ENCODE measurements at regions not wholly inside any gene's neighbourhood (a gene's known extent, or its start where the extent isn't known, plus 50 kb on each side); places are given as distances from the start of the nearest gene placed in this dataset.

- TF ChIP-seq REST (IDR thresholded peaks at IDR 0.05; ENCODE audit: insufficient replicate concordance, low read depth): no peak
- no peak for TF ChIP-seq SPI1 (IDR thresholded peaks at IDR 0.05; ENCODE audit: borderline replicate concordance, low read depth)
- no peak for TF ChIP-seq POLR2AphosphoS5 (IDR thresholded peaks at IDR 0.05; ENCODE audit: low read depth)
- TF ChIP-seq, protein P1, sequence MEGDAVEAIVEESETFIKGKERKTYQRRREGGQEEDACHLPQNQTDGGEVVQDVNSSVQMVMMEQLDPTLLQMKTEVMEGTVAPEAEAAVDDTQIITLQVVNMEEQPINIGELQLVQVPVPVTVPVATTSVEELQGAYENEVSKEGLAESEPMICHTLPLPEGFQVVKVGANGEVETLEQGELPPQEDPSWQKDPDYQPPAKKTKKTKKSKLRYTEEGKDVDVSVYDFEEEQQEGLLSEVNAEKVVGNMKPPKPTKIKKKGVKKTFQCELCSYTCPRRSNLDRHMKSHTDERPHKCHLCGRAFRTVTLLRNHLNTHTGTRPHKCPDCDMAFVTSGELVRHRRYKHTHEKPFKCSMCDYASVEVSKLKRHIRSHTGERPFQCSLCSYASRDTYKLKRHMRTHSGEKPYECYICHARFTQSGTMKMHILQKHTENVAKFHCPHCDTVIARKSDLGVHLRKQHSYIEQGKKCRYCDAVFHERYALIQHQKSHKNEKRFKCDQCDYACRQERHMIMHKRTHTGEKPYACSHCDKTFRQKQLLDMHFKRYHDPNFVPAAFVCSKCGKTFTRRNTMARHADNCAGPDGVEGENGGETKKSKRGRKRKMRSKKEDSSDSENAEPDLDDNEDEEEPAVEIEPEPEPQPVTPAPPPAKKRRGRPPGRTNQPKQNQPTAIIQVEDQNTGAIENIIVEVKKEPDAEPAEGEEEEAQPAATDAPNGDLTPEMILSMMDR (IDR thresholded peaks at IDR 0.05; ENCODE audit: insufficient read depth, low read length): no peak
- no peak for TF ChIP-seq GABPA (IDR thresholded peaks at IDR 0.05; ENCODE audit: low read depth)
These were observed 532.4 kb upstream of the NBEA start for GRCh38 chr13:34409496-34410182.

GRCh38 chr13:34410678-34411077 is 531.4 kb upstream of the NBEA start:
- no peak for DNase-seq (ENCODE audit: low read depth in 1 of 2, low spot score in 1 of 2)
- TF ChIP-seq GABPA (IDR thresholded peaks at IDR 0.05; ENCODE audit: low read depth) (no peak), SPI1 (IDR thresholded peaks at IDR 0.05; ENCODE audit: borderline replicate concordance, low read depth) (no peak), REST (IDR thresholded peaks at IDR 0.05; ENCODE audit: insufficient replicate concordance, low read depth) (no peak), POLR2AphosphoS5 (IDR thresholded peaks at IDR 0.05; ENCODE audit: low read depth) (no peak)
- TF ChIP-seq, protein P1 (IDR thresholded peaks at IDR 0.05; ENCODE audit: insufficient read depth, low read length): no peak
- Histone ChIP-seq H3K4me3 (replicated peaks; ENCODE audit: insufficient read depth, low read length) (no peak overlapping the region), H3K27ac (replicated peaks) (no peak overlapping the region), H3K27me3 (ENCODE audit: insufficient read depth, poor library complexity, severe bottlenecking) (no peaks in the 10 kb centered on the region)

More at GRCh38 chr13:34409496-34410182, 532.4 kb upstream of the NBEA start:
- DNase-seq (ENCODE audit: low read depth in 1 of 2, low spot score in 1 of 2): no peak
- H3K27ac ChIP-seq (replicated peaks): no peak overlapping the region
- H3K4me3 ChIP-seq (replicated peaks; ENCODE audit: insufficient read depth, low read length): no peak overlapping the region
- no peaks in the 10 kb centered on the region for H3K27me3 ChIP-seq (ENCODE audit: insufficient read depth, poor library complexity, severe bottlenecking)

DNA sequence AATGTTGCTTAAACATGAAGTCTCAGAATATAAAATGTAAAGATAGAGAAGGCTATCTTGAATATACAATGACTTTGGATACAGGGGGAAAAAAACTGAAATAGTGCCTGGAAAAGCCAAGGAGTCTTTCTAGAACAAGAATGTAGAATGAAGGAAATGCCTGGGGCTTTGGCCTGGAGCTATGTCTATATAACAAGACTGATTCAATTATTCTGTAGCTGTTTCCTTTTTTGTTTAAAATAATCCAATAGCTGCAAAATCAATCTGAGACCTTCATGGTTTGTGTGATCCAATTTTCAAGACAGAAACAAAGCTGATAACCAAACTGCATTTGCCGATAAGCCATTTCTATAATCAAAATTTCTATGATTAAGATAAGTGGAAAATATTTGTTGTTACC is 530.9 kb upstream of the NBEA start:
- Histone ChIP-seq H3K4me3 (replicated peaks; ENCODE audit: insufficient read depth, low read length) (no peak overlapping the region), H3K27me3 (ENCODE audit: insufficient read depth, poor library complexity, severe bottlenecking) (no peaks in the 10 kb centered on the region), H3K27ac (replicated peaks) (no peak overlapping the region)
- no peak for DNase-seq (ENCODE audit: low read depth in 1 of 2, low spot score in 1 of 2)
- TF ChIP-seq REST (IDR thresholded peaks at IDR 0.05; ENCODE audit: insufficient replicate concordance, low read depth): no peak
- TF ChIP-seq, protein P1 (IDR thresholded peaks at IDR 0.05; ENCODE audit: insufficient read depth, low read length): no peak
- TF ChIP-seq SPI1 (IDR thresholded peaks at IDR 0.05; ENCODE audit: borderline replicate concordance, low read depth): no peak

Data from HL-60 (cell line).